Stimulated activated naive CD4-positive, alpha-beta T cell (primary cell): ENCODE measurements at regions not wholly inside any gene's neighbourhood (a gene's known extent, or its start where the extent isn't known, plus 50 kb on each side); places are given as distances from the start of the nearest gene placed in this dataset.
"Not testable (repeated sequence)": the region's sequence is repeated elsewhere in the genome, so short reads cannot be mapped to it uniquely, and the experiment has no call there.

ENCODE experiments used
- DNase-seq, 6 experiments: peaks; one replicate each; lab custom pipeline; 2025; lab: John Stamatoyannopoulos, UW

DNA sequence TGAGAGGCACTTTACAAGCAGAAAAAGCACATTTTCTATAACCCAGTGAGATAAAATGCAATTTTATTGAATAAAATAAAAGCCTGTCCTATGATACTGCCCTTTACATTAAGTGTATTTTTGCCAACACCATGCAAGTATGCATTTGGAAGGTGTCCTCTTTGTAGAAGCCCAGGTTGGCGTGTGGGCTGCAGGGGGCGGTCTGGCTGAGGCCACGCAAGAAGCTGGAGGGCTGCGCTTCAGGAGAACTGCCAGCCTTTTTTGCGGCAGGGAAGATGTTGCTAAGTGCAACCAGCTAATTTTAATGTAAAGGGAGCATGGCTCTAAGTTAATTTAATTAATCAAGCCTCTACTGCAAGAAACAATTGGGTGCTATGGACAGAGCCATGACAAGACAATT, 562.8 kb upstream of the SALL3 start:
- no peak for DNase-seq

GRCh38 chr18:78418379-78418778, 561.2 kb upstream of the SALL3 start:
- no peak for DNase-seq

DNA sequence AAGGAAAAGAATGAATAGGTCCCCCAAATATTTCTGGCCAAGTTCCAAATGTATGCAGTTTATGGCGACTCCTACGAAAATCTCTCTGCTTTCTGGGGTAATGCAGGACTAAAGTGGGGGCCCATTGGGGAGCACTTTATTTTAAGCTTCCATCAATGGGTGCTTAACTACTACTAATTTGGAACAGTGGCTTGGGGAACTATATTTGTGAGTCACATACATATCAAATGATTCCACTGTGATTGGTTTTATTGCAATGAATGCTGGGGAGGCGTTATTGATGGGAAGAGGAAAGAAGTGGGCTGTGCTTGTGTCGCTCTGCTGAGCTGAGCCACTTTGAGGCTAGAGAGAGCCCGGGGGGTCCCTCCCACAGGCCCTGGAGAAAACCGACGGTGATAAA, 560.4 kb upstream of the SALL3 start:
- no peak for DNase-seq

- DNase-seq: no peak
These were observed 559.5 kb upstream of the SALL3 start for GRCh38 chr18:78420116-78420515.

- no peak for DNase-seq
These were observed 558.2 kb upstream of the SALL3 start for GRCh38 chr18:78421392-78421791.

DNA sequence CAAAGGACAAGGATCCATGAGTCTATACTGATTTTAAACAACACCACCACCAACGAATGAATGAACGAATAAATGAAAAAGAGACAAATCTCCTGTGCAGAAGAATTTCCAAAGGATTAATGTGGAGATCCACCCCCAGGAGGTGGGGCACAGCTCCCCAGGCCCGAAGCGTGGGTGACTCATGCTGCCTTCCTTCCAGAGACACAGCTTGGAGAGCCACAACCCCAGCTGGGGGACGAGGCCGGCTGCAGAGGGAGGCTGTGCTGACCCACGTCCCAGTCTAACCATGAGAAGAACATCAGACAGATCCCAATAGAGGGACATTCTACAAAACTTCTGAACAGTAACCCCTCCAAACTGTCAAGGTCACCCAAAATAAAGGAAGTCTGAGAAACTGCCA, 557.3 kb upstream of the SALL3 start:
- DNase-seq: no peak

GRCh38 chr18:78423811-78424210, 555.8 kb upstream of the SALL3 start:
- DNase-seq: no peak

- no peak for DNase-seq
These were observed 555.1 kb upstream of the SALL3 start for GRCh38 chr18:78424403-78425018.

DNA sequence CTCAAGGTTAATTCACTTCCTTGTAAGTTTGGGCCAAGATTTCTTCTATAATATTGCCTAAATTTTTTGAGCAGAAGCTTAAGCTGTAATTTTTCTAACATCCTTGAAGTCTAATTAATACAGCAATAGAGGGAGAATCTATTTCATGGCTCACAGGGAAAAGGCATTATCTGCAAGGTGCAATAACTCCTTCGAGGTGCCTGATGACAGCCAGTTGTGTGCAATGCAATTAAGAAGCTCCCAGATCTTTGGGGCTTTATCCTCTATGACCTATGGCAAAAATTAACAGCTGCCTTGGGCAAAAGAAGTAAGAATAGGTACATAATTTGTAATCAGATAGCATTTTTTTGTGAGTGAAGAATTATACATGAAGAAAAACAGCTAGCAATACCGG, 554.6 kb upstream of the SALL3 start:
- DNase-seq: no peak

DNA sequence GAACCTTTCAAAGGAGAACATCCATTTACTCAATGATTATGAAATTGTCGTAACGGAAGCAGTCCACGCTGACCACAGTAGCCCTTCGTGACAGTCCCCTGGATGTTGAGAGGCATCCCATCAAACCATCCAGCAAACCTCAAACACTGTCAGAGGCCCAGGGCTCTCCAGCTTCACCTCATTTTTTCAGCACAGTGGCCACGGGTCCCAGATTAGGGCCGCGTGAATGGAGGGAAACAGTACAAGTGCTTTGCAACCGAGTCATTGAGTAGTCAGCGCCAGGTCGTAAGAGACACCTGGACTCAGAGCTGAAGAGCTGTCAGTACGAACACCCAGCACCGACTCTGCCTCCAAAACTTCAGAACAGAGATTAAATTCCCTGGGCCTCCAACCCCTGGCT, 552.5 kb upstream of the SALL3 start:
- no peak for DNase-seq

GRCh38 chr18:78429127-78430108, 550.2 kb upstream of the SALL3 start:
- DNase-seq: no peak

DNA sequence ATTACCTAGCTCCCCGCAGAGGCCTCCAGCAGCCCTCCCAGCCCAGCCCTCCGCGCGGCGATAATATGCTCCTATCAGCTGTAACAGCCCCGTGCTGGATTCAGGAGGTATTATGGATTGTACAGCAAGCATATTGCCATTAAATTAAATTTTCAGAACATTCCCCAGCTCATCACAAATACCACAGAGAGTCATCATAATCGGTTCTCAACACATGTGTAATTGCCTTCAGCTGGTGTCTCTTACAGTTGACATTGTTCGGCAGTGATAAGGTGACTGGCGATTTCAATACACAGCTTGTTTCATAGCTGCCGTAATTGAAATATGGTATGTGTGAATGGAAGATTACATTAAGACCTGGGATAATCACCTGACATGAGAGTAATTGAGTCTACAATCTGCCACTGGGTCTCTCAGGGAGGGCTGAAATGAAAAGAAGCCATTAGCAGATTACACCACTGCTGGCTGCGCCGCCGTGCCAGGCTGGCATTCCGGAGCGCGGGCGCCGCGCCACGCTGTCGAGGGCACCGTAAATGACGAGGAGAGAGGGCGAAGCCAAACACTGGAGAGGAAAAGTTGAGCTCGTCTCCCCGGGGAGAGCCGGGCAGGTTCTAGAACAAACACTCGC, 549.4 kb upstream of the SALL3 start:
- no peak for DNase-seq

- no peak for DNase-seq
These were observed 548.0 kb upstream of the SALL3 start for GRCh38 chr18:78431606-78432005.

DNA sequence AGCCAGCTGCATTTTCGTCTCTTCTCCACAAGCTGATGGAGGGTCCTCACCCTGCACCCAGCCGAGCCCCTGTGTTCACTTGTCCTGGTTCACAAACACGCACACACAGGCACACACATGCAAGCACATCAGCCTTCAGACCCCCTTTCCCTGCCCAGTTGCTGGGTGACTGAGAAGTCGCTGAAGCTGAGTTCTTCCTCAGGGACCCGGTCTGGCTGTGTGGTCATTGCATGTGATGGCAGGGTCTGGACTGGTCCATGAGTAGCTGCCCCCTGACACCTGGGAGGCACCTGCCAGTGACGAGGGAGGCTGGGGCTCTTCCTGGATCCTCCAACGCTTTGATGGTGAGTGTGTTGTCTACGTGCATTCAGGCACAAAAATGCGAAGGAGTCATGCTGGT, 546.1 kb upstream of the SALL3 start:
- no peak for DNase-seq

DNA sequence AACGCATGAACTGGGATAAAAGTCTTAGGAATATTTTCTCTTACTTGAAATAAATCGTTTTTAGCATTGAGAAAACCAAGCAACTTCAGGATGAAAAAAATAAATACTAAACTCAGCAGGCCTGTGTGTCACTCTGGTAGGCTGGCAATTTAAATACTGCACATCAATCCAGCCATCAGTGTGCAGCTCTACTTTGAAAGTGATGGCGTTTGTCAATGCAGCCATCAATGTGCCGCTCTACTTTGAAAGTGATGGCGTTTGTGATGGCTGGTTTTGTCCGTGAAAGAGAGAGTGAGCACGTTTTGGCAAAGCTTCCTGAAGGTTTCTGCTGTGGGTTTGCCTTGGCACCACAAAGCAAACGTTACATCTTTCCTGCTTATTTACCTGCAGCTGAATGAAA, 543.5 kb upstream of the SALL3 start:
- no peak for DNase-seq

DNA sequence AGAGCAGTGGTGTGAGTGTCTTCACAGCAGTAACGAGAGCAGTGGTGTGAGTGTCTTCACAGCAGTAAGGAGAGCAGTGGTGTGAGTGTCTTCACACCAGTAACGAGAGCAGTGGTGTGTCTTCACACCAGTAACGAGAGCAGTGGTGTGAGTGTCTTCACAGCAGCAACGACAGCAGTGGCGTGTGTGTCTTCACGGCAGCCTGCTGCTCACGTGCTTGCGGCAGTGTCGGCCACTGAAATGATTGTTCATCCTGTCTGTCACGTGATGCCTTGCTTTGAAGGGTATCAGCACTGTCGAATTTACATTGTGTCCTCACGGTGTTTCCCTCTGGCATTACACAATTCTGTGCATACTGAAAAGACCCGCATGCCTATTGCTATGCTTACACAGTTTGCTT, 541.4 kb upstream of the SALL3 start:
- not testable (repeated sequence) for DNase-seq

DNA sequence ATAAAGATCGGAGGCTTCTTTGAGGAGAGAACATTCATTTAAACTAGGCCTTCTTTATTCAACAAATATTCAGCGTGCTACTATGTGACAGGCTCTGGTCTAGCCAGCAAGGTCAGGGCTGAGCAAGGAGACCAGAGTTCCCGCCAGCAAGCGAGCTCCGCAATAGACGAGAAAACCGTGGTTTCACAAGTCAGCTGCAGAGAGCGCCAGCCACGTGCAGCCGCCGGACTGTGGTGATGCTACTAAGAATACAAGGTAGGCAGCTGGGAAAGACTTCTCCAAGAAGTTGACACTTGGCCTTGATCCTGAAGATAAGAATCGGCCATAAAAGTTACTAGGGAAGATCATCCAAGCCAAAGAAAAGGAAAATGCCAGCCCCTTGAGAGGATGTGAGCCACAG, 533.7 kb upstream of the SALL3 start:
- no peak for DNase-seq

GRCh38 chr18:78447211-78447610, 532.4 kb upstream of the SALL3 start:
- DNase-seq: no peak

DNA sequence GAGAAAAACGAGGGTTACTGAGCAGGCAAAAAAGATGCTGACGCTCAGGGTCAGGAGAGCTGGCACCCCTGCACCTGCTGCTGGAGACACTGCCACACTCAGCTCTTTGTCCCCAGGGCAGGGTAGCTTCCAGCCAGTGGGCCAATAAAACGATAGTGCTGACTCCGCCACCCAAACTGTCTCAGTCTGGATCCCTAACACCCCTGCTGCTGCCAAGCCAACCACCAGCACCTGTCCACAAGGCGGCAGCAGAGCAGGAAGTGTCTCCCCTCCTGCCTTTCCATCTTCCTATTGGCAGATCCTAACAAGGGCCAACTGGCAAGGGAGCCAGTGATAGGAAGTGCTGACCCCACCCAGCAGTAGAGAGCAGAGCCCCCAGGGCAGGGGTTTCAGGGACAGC, 531.5 kb upstream of the SALL3 start:
- DNase-seq: no peak

DNA sequence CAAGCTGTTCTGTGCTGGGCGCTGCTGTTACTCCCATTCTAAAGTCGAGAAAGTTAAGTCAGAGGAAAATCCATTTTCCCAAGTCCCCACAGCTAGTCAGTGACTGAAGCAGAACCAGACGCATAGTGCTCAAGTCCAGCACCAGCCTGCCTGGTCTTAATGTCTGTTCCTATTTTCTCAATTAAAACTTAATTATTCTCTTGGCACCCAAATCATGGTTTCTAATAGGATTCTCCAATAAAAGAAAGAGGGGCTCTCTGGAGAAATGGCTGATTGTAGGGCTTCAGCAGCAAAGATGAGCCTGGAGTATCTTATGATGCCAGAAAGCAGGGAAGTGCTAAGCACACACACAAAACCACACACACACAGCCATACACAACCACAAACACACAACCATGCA, 531.0 kb upstream of the SALL3 start:
- no peak for DNase-seq

- no peak for DNase-seq
These were observed 525.4 kb upstream of the SALL3 start for GRCh38 chr18:78454221-78454620.

DNA sequence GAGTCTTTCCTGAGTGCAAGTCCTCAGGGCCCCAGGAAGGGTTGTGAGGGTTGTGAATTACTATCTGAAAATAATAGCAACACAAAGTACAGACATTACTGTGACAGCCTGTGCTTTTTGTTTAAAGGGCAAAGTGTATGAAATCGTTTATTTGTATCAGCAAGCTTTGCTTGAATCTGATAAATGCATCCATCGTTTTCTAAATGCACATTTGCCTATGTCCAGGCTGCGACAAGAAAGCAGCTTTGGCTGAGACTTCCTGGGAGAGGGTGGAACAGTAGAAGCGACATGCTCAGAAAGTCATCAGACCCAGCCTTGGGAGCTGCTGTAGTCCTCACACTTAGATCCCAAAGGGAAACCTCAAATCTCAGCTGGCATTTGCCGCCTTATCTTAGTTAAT, 524.2 kb upstream of the SALL3 start:
- no peak for DNase-seq

GRCh38 chr18:78457011-78457410, 522.6 kb upstream of the SALL3 start:
- no peak for DNase-seq
